GM12878 (cell line): ENCODE measurements at regions not wholly inside any gene's neighbourhood (a gene's known extent, or its start where the extent isn't known, plus 50 kb on each side); places are given as distances from the start of the nearest gene placed in this dataset.

Experiments used
- NRF1 ChIP-seq: conservative IDR thresholded peaks from 2 replicates; pipeline ENCODE4 v1.6.1; 2011; ENCODE audit warnings: mild to moderate bottlenecking, low read depth, low read length, improper control_type of control experiment
- SP1 ChIP-seq: IDR thresholded peaks from one replicate; pipeline ENCODE4 v1.6.1; 2011; ENCODE audit warnings: low read depth, low read length
- SUZ12 ChIP-seq: fragments of 200-600 bp; sonication (generic); IDR thresholded peaks from one replicate; pipeline ENCODE4 v1.6.1; 2018; ENCODE audit warnings: antibody characterized with exemption, mild to moderate bottlenecking; ENCODE audit not compliant: unreplicated experiment
- ZZZ3 ChIP-seq: IDR thresholded peaks from 2 replicates; pipeline ENCODE4 v1.6.1; 2011; ENCODE audit warnings: low read depth; ENCODE audit not compliant: control insufficient read depth, insufficient read length
- TF ChIP-seq, protein P1 (sequence below), 3 experiments: IDR thresholded peaks in 2 of 3; conservative IDR thresholded peaks in 1 of 3; 2 replicates each; pipeline ENCODE4 v1.5.1; 2011; ENCODE audit warnings: low read depth in 3 of 3, low read length in 3 of 3, mild to moderate bottlenecking in 3 of 3, control low read depth in 2 of 3, moderate library complexity in 2 of 3, inconsistent platforms in 1 of 3, mixed read lengths in 1 of 3; ENCODE audit not compliant: control insufficient read depth in 2 of 3, insufficient read depth in 1 of 3; ENCODE audit errors: extremely low read depth in 1 of 3

DNA sequence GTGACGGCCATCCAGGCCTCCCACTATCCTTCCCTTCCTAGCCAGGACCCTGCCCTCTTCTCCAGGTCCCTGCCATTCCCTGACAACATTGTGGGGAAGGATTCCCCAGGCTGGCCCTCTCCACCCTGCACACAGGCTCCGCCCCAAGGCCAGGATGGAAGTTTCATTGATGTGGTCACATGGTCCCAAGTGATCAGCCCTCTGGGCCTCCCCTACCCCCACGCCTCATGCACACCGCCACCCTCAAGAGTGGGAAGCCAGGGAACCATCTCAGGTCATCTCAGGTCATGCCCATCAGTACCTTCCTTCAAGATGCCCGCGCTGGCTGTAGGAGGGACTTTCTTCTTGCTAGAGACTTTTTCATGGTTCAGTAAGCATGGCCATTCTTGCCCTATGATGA, 514.8 kb upstream of the RAB6C start:
- TF ChIP-seq SP1 = no peak
- no peak for TF ChIP-seq NRF1
- no peak for TF ChIP-seq ZZZ3
- no peak for TF ChIP-seq SUZ12
- TF ChIP-seq, protein P1, sequence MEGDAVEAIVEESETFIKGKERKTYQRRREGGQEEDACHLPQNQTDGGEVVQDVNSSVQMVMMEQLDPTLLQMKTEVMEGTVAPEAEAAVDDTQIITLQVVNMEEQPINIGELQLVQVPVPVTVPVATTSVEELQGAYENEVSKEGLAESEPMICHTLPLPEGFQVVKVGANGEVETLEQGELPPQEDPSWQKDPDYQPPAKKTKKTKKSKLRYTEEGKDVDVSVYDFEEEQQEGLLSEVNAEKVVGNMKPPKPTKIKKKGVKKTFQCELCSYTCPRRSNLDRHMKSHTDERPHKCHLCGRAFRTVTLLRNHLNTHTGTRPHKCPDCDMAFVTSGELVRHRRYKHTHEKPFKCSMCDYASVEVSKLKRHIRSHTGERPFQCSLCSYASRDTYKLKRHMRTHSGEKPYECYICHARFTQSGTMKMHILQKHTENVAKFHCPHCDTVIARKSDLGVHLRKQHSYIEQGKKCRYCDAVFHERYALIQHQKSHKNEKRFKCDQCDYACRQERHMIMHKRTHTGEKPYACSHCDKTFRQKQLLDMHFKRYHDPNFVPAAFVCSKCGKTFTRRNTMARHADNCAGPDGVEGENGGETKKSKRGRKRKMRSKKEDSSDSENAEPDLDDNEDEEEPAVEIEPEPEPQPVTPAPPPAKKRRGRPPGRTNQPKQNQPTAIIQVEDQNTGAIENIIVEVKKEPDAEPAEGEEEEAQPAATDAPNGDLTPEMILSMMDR (IDR thresholded peaks at IDR 0.05 in 2 of 3, conservative IDR thresholded peaks at IDR 0.05 in 1 of 3; ENCODE audit: control insufficient read depth in 2 of 3, extremely low read depth in 1 of 3, insufficient read depth in 1 of 3, low read depth in 3 of 3, low read length in 3 of 3) = no peak
